Kidney epithelial cell (primary cell): ENCODE measurements at regions not wholly inside any gene's neighbourhood (a gene's known extent, or its start where the extent isn't known, plus 50 kb on each side); places are given as distances from the start of the nearest gene placed in this dataset.

Source experiments
- DNase-seq: peaks from one replicate; pipeline ENCODE4 v3.0.0-alpha.2; 2010; ENCODE audit warnings: low read depth
- H3K27me3 ChIP-seq: 2 replicates; pipeline ENCODE4 v1.6.0; 2011; ENCODE audit warnings: low read length; ENCODE audit not compliant: control insufficient read depth, insufficient read depth
- H3K36me3 ChIP-seq: 2 replicates; pipeline ENCODE4 v1.5.1; 2011; ENCODE audit warnings: low read length; ENCODE audit not compliant: control insufficient read depth, insufficient read depth
- H3K4me3 ChIP-seq: 2 replicates; pipeline ENCODE4 v1.5.1; 2011; ENCODE audit warnings: low read depth, mild to moderate bottlenecking, control low read depth, low read length
- TF ChIP-seq, protein P1 (sequence below): IDR thresholded peaks from 2 replicates; pipeline ENCODE4 v1.5.1; 2011; ENCODE audit warnings: mild to moderate bottlenecking, moderate library complexity, low read length, control low read depth, inconsistent platforms; ENCODE audit not compliant: insufficient read depth, poor library complexity, severe bottlenecking

DNA sequence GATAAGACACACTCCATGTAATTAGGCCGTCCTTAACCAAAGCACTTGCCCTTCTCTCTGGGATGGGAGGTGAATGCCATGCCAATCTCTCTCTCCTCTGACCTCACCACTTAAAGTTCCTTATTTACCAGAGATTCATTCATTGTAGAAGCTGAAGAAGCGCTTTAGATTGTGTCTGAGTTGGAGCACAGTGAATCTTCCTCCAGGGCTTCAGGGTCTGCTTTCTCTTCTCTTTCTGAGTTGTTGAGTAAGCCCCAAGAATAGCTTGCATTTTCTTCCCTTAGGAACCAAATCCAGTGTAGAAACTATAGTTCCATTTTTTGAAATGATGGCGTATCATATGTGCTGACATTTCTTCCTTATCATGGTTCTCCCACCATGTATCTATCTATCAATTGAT, 104.5 kb upstream of the MAML3 start:
- DNase-seq, result no peak
- H3K36me3 ChIP-seq, result no peaks in the 10 kb centered on the region
- H3K4me3 ChIP-seq, result no peak overlapping the region
- H3K27me3 ChIP-seq, result no peaks in the 10 kb centered on the region
- TF ChIP-seq, protein P1, sequence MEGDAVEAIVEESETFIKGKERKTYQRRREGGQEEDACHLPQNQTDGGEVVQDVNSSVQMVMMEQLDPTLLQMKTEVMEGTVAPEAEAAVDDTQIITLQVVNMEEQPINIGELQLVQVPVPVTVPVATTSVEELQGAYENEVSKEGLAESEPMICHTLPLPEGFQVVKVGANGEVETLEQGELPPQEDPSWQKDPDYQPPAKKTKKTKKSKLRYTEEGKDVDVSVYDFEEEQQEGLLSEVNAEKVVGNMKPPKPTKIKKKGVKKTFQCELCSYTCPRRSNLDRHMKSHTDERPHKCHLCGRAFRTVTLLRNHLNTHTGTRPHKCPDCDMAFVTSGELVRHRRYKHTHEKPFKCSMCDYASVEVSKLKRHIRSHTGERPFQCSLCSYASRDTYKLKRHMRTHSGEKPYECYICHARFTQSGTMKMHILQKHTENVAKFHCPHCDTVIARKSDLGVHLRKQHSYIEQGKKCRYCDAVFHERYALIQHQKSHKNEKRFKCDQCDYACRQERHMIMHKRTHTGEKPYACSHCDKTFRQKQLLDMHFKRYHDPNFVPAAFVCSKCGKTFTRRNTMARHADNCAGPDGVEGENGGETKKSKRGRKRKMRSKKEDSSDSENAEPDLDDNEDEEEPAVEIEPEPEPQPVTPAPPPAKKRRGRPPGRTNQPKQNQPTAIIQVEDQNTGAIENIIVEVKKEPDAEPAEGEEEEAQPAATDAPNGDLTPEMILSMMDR, result no peak

- no peak for DNase-seq
- TF ChIP-seq, protein P1, result no peak
- Histone ChIP-seq H3K36me3 (no peaks in the 10 kb centered on the region), H3K4me3 (no peak overlapping the region), H3K27me3 (no peaks in the 10 kb centered on the region)
Measured at GRCh38 chr4:140257461-140258305, 103.7 kb upstream of the MAML3 start.

DNA sequence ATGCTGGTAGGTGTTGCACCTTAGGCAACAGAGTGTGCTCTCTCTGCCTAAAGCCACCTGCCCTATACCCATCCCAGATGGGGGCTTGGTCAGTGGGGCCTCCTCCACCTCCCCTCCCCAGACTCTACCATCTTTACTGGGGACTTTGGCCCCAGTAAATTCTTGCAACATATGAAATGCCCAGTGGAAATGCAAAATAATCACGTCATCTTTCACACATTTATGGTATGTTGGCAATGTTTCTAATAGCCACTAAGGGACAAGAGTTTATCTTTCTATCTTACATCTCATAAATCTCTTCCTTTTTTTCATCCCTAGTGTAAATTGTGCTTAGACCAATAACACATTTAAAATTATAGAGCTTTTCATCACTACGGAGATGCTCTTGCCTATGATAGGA, 103.0 kb upstream of the MAML3 start:
- Histone ChIP-seq H3K36me3 (no peaks in the 10 kb centered on the region), H3K4me3 (no peak overlapping the region), H3K27me3 (no peaks in the 10 kb centered on the region)
- TF ChIP-seq, protein P1, result no peak
- DNase-seq, result no peak

- Histone ChIP-seq H3K36me3 (no peaks in the 10 kb centered on the region), H3K27me3 (no peaks in the 10 kb centered on the region), H3K4me3 (no peak overlapping the region)
- DNase-seq, result no peak
- TF ChIP-seq, protein P1, result no peak
Measured at GRCh38 chr4:140256335-140256734, 102.4 kb upstream of the MAML3 start.

DNA sequence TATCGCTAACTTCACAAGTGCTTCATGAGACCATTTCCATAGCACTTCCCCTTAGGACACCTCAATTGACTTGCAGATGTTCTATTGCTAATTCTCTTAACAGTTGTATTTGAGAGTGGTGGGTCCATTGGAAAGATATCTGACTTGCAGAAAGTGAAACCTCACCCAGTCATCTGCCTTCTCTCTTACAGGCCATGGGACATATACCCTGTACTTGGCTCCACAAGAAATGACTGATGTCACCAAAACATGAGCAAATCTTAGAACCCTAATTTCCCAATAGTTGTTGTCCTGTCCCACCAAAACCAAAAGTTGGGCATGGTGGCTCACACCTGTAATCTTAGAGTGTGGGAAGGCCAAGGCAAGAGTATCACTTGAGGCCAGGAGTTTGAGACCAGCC, 101.9 kb upstream of the MAML3 start:
- DNase-seq, result no peak
- Histone ChIP-seq H3K27me3 (no peaks in the 10 kb centered on the region), H3K4me3 (no peak overlapping the region), H3K36me3 (no peaks in the 10 kb centered on the region)
- TF ChIP-seq, protein P1, result no peak

DNA sequence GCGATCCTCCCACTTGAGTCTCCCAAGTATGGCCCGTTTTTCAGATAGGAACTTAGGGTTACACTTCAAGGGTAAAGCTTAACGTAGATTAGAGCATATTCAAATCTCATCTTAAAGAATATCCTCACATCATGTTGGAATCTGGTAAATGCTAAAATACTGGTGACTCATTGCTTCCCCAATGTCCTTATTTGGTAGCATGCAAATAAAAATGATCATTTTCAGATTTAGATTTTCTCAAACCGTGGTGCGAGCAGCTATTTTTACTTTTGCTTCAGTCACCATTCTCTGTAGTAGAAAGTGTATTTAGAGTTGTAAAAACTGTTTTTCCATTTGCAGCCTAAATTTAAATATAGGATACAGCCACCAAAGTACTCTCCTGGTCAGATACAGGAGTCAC, 101.5 kb upstream of the MAML3 start:
- DNase-seq, result no peak
- Histone ChIP-seq H3K4me3 (no peak overlapping the region), H3K27me3 (no peaks in the 10 kb centered on the region), H3K36me3 (no peaks in the 10 kb centered on the region)
- TF ChIP-seq, protein P1, result no peak
